Anterior cingulate cortex (tissue), 58 donors: ENCODE measurements at regions not wholly inside any gene's neighbourhood (a gene's known extent, or its start where the extent isn't known, plus 50 kb on each side); places are given as distances from the start of the nearest gene placed in this dataset.
"Not testable (repeated sequence)": the region's sequence is repeated elsewhere in the genome, so short reads cannot be mapped to it uniquely, and the experiment has no call there.

Experiments used
- DNase-seq, 58 donors: peaks; one replicate each; lab custom pipeline; 2025; lab: John Stamatoyannopoulos, UW

GRCh38 chr9:91512235-91512634 is 88.6 kb upstream of the NFIL3 start:
- DNase-seq, result not testable (repeated sequence)

GRCh38 chr9:91503673-91504081 is 80.0 kb upstream of the NFIL3 start:
- DNase-seq, result no peak

- no peak for DNase-seq
Observed at GRCh38 chr9:91502913-91503672, 79.5 kb upstream of the NFIL3 start.

- DNase-seq, result no peak
Observed at GRCh38 chr9:91502475-91502874, 78.8 kb upstream of the NFIL3 start.

DNA sequence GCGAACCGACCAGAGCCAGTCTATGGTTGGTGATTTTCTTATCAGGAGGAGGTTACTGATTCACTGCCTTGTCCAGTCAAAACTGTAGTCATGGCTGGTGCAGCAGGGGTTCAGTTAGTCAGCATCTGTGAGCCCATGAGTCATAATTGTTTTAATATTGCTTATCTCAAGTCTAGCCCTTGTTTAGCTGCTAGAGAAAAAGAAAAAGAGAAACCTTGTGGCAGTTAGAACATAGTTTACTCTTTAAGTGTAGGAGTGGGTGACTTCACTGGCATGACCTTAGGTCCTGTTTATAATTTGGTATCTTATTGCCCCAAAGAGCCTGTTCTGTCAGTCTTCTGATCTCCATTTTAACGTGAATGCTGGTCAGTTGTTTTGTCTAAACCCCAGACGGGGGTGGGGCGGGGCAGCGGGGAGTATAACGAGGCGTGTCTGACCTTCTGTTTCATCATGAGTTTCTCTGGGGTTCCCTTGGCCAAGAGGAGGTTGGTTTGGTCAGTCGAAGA is 76.9 kb upstream of the NFIL3 start:
- no peak for DNase-seq

DNA sequence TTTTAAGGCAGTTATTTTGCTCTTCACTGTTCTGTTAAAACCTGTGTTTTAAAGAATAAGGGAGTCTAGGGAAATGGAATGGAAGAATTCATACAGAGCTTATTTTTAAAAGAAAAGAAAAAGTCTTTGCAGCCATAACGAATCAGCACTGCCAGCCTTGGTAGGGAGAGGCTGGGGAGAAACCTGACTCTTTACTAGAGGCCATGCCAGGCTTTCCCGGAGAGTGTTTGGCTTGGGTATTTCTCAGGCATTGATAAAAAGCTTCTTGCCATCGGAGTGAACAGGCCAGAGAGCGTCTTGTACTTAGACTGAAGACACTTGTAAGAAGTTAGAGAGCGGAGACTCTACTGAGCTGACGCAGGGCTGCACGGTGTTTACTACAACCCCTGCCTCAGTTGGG is 72.7 kb upstream of the NFIL3 start:
- DNase-seq, result no peak

GRCh38 chr9:91495450-91495849 is 71.8 kb upstream of the NFIL3 start:
- no peak for DNase-seq

- DNase-seq, result no peak
Observed at GRCh38 chr9:91494751-91495150, 71.1 kb upstream of the NFIL3 start.

- DNase-seq, result no peak
Observed at GRCh38 chr9:91492237-91492636, 68.6 kb upstream of the NFIL3 start.

GRCh38 chr9:91491624-91492023 is 68.0 kb upstream of the NFIL3 start:
- no peak for DNase-seq

- peak in 6 of 58 donors; percentile 7 to 34 (median 9) for DNase-seq
Observed at GRCh38 chr9:91489361-91489899, 65.8 kb upstream of the NFIL3 start.

GRCh38 chr9:91488341-91488740 is 64.7 kb upstream of the NFIL3 start:
- no peak for DNase-seq

- DNase-seq, result no peak
Observed at GRCh38 chr9:91486699-91487497, 63.3 kb upstream of the NFIL3 start.

DNA sequence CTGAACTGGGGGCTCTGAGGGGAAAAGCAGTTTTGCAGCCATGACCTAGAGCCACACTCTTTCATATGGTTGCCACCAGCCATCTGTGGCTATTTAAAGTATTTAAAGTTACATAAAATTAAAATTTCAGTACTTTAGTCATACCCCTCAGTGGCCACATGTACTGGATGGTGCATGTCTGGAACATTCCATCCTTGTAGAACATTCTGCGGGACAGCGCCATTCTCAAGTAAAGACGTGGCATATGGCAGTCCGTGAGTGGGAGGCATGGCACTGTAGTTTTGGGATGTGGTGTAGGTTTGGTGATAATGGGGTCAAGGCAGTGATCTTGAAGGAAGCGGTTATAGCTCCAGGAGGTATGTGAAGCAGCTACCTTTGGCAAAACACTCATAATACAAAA is 61.4 kb upstream of the NFIL3 start:
- DNase-seq, result no peak

- DNase-seq, result no peak
Observed at GRCh38 chr9:91483835-91484234, 60.2 kb upstream of the NFIL3 start.

- DNase-seq, result peak in 16 of 58 donors; percentile 3 to 73 (median 22)
Observed at GRCh38 chr9:91483189-91483691, 59.6 kb upstream of the NFIL3 start.

DNA sequence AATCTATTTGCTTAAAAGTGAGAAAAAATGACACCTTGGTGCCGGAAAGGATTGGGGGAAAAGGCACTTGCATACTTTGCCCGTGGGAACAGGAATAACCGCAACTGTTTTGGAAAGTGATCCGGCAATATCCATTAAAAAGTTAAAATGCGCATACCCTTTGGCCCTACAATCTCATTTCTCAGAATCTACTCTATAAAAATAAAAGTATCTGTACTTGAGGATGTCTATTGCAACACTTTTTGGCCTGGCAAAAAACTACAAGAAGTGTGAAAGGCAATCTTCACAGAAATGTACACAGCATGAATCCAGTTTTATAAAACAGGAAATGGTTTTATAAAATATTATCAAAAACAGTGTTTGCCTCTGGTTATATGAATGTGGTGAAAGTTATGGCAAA is 58.3 kb upstream of the NFIL3 start:
- DNase-seq, result no peak

GRCh38 chr9:91477106-91477505 is 53.5 kb upstream of the NFIL3 start:
- DNase-seq, result peak in 1 of 58 donors; percentile 0

DNA sequence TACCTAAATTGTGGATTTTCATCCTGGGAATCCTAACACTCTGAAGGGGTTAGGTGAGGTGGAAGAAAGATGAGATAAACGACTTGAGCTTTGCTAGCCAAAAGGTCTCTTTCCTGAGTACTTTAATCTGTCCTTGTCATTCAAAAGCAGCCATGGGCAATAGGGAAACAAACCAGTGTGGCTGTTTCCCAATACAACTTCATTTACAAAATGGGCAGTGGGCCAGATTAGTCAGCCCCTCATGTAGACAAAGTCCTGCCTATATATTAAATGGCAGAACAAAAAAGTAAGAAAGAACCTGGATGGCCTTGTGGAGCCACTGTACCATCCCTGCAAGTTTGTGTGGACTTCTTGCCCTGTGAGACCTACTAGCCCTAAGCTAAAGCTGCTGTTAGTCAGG is 51.0 kb upstream of the NFIL3 start:
- no peak for DNase-seq
